ENCODE measurements at regions not wholly inside any gene's neighbourhood (a gene's known extent, or its start where the extent isn't known, plus 50 kb on each side); places are given as distances from the start of the nearest gene placed in this dataset.

GRCh38 chr9:28289746-28290145, 716.5 kb upstream of the C9orf72 start:
- 0 out of 2 replicates have a peak, but pooled peaks cover 2% of the 10 kb centered on the region for H3K9me3 ChIP-seq (ENCODE audit: insufficient read depth, low read depth, low read length)
- H3K9ac ChIP-seq (ENCODE audit: low read depth, low read length, poor library complexity, severe bottlenecking) = no peak overlapping the region
- TF ChIP-seq, protein P1, sequence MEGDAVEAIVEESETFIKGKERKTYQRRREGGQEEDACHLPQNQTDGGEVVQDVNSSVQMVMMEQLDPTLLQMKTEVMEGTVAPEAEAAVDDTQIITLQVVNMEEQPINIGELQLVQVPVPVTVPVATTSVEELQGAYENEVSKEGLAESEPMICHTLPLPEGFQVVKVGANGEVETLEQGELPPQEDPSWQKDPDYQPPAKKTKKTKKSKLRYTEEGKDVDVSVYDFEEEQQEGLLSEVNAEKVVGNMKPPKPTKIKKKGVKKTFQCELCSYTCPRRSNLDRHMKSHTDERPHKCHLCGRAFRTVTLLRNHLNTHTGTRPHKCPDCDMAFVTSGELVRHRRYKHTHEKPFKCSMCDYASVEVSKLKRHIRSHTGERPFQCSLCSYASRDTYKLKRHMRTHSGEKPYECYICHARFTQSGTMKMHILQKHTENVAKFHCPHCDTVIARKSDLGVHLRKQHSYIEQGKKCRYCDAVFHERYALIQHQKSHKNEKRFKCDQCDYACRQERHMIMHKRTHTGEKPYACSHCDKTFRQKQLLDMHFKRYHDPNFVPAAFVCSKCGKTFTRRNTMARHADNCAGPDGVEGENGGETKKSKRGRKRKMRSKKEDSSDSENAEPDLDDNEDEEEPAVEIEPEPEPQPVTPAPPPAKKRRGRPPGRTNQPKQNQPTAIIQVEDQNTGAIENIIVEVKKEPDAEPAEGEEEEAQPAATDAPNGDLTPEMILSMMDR (conservative IDR thresholded peaks at IDR 0.05; ENCODE audit: low read length) = no peak
- TF ChIP-seq EZH2phosphoT487 (IDR thresholded peaks at IDR 0.05; ENCODE audit: borderline replicate concordance) = no peak
- H3K79me2 ChIP-seq (ENCODE audit: insufficient read depth, low read length) = no peaks in the 10 kb centered on the region
- no peaks in the 10 kb centered on the region for H3K36me3 ChIP-seq (ENCODE audit: insufficient read depth, low read length)
- H3K9me2 ChIP-seq (replicated peaks; ENCODE audit: low read depth, low read length) = no peaks in the 10 kb centered on the region
- no peaks in the 10 kb centered on the region for H4K20me1 ChIP-seq (ENCODE audit: insufficient read depth, low read length, poor library complexity, severe bottlenecking)
- H3K4me3 ChIP-seq (ENCODE audit: low read length, poor library complexity, severe bottlenecking) = no peak overlapping the region
- H2AFZ ChIP-seq (ENCODE audit: low read length) = no peak overlapping the region
- no peaks in the 10 kb centered on the region for H3F3A ChIP-seq (ENCODE audit: low read depth)
- H3K4me2 ChIP-seq (ENCODE audit: low read depth, low read length, poor library complexity, severe bottlenecking) = no peak overlapping the region
- no peaks in the 10 kb centered on the region for H3K27me3 ChIP-seq (ENCODE audit: insufficient read depth, low read length, poor library complexity, severe bottlenecking)
- H3K4me1 ChIP-seq (ENCODE audit: insufficient read depth, low read length, poor library complexity, severe bottlenecking) = peaks cover 16% of the 10 kb centered on the region

DNA sequence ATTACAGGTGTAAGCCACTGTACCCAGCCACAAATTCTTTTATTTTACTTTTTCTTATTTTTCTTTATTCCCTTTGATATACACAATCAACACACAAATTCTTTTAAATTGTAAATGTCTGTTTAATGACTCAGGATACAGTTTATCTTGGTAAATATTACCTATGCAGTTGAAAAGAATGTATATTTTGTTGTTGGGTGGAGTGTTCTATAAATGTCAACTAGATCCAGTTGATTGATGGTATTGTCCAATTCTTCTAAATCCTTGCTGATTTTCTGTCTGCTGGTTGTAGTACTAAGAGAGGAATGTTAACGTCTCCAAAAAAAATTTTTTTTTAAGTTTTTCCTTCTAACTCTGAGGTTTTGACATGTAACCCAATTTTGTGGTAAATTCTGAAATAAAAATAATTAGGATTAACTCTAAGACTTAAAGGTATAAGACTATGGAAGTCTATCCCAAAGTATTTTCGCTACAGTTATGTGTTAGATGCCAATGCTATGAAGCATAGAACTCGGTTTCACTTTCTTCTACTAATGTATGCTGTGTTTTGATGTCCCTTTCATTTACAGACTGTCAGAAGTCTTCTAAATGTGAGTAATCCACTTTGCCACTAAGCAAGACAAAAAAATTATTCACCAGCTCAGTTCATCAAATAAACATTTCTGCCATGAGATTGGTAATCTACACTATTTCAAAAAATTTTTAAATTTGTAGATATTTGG, 720.2 kb upstream of the C9orf72 start:
- no peak overlapping the region for H2AFZ ChIP-seq (ENCODE audit: low read length)
- H3K9ac ChIP-seq (ENCODE audit: low read depth, low read length, poor library complexity, severe bottlenecking) = peak overlapping the region; percentile 36
- H3K4me3 ChIP-seq (ENCODE audit: low read length, poor library complexity, severe bottlenecking) = peak overlapping the region; percentile 46
- H3K27me3 ChIP-seq (ENCODE audit: insufficient read depth, low read length, poor library complexity, severe bottlenecking) = no peaks in the 10 kb centered on the region
- H3K79me2 ChIP-seq (ENCODE audit: insufficient read depth, low read length) = no peaks in the 10 kb centered on the region
- no peaks in the 10 kb centered on the region for H3F3A ChIP-seq (ENCODE audit: low read depth)
- TF ChIP-seq, protein P1 (conservative IDR thresholded peaks at IDR 0.05; ENCODE audit: low read length) = no peak
- no peak for TF ChIP-seq EZH2phosphoT487 (IDR thresholded peaks at IDR 0.05; ENCODE audit: borderline replicate concordance)
- H4K20me1 ChIP-seq (ENCODE audit: insufficient read depth, low read length, poor library complexity, severe bottlenecking) = no peaks in the 10 kb centered on the region
- H3K4me1 ChIP-seq (ENCODE audit: insufficient read depth, low read length, poor library complexity, severe bottlenecking) = peaks cover 20% of the 10 kb centered on the region
- peak overlapping the region; percentile 53 for H3K4me2 ChIP-seq (ENCODE audit: low read depth, low read length, poor library complexity, severe bottlenecking)
- no peaks in the 10 kb centered on the region for H3K9me2 ChIP-seq (replicated peaks; ENCODE audit: low read depth, low read length)
- no peaks in the 10 kb centered on the region for H3K36me3 ChIP-seq (ENCODE audit: insufficient read depth, low read length)
- H3K9me3 ChIP-seq (ENCODE audit: insufficient read depth, low read depth, low read length) = 0 out of 2 replicates have a peak, but pooled peaks cover 2% of the 10 kb centered on the region

- no peak overlapping the region for H3K4me2 ChIP-seq (ENCODE audit: low read depth, low read length, poor library complexity, severe bottlenecking)
- no peak overlapping the region for H2AFZ ChIP-seq (ENCODE audit: low read length)
- no peaks in the 10 kb centered on the region for H3K79me2 ChIP-seq (ENCODE audit: insufficient read depth, low read length)
- H3K9ac ChIP-seq (ENCODE audit: low read depth, low read length, poor library complexity, severe bottlenecking) = no peak overlapping the region
- no peaks in the 10 kb centered on the region for H4K20me1 ChIP-seq (ENCODE audit: insufficient read depth, low read length, poor library complexity, severe bottlenecking)
- TF ChIP-seq, protein P1 (conservative IDR thresholded peaks at IDR 0.05; ENCODE audit: low read length) = no peak
- TF ChIP-seq EZH2phosphoT487 (IDR thresholded peaks at IDR 0.05; ENCODE audit: borderline replicate concordance) = no peak
- H3K4me3 ChIP-seq (ENCODE audit: low read length, poor library complexity, severe bottlenecking) = no peak overlapping the region
- no peaks in the 10 kb centered on the region for H3K9me2 ChIP-seq (replicated peaks; ENCODE audit: low read depth, low read length)
- no peaks in the 10 kb centered on the region for H3K27me3 ChIP-seq (ENCODE audit: insufficient read depth, low read length, poor library complexity, severe bottlenecking)
- H3K9me3 ChIP-seq (ENCODE audit: insufficient read depth, low read depth, low read length) = 0 out of 2 replicates have a peak, but pooled peaks cover 7% of the 10 kb centered on the region
- H3F3A ChIP-seq (ENCODE audit: low read depth) = no peaks in the 10 kb centered on the region
- no peaks in the 10 kb centered on the region for H3K36me3 ChIP-seq (ENCODE audit: insufficient read depth, low read length)
- H3K4me1 ChIP-seq (ENCODE audit: insufficient read depth, low read length, poor library complexity, severe bottlenecking) = no peaks in the 10 kb centered on the region
Measured at GRCh38 chr9:28301281-28301680, 728.0 kb upstream of the C9orf72 start.

Data from Loucy (cell line).